COLO829 (cell line): ENCODE measurements at regions not wholly inside any gene's neighbourhood (a gene's known extent, or its start where the extent isn't known, plus 50 kb on each side); places are given as distances from the start of the nearest gene placed in this dataset.
A peak's percentile ranks its signal among the peaks of the same experiment; 100 is the strongest.

ENCODE experiments used
- DNase-seq: peaks from one replicate; pipeline ENCODE4 v3.0.0; 2012; ENCODE audit warnings: low spot score

GRCh38 chr9:82320566-82320965 is 332.0 kb downstream of the SPATA31D1 start:
- no peak for DNase-seq

GRCh38 chr9:82325907-82326306 is 337.3 kb downstream of the SPATA31D1 start:
- DNase-seq = no peak

- no peak for DNase-seq
These were observed 339.1 kb downstream of the SPATA31D1 start for GRCh38 chr9:82327641-82328040.

- DNase-seq = no peak
These were observed 342.5 kb downstream of the SPATA31D1 start for GRCh38 chr9:82331079-82331478.

- peak; percentile 50 for DNase-seq
These were observed 343.6 kb downstream of the SPATA31D1 start for GRCh38 chr9:82332018-82332773.

GRCh38 chr9:82332774-82333152 is 344.2 kb downstream of the SPATA31D1 start:
- DNase-seq = no peak

GRCh38 chr9:82333671-82334070 is 345.1 kb downstream of the SPATA31D1 start:
- no peak for DNase-seq

GRCh38 chr9:82334286-82334685 is 345.7 kb downstream of the SPATA31D1 start:
- no peak for DNase-seq

- DNase-seq = no peak
These were observed 348.8 kb downstream of the SPATA31D1 start for GRCh38 chr9:82337351-82337750.

- no peak for DNase-seq
These were observed 353.5 kb downstream of the SPATA31D1 start for GRCh38 chr9:82342046-82342445.

GRCh38 chr9:82346040-82346439 is 357.5 kb downstream of the SPATA31D1 start:
- DNase-seq = no peak

GRCh38 chr9:82353631-82354278 is 365.2 kb downstream of the SPATA31D1 start:
- no peak for DNase-seq

GRCh38 chr9:82354279-82354659 is 365.7 kb downstream of the SPATA31D1 start:
- DNase-seq = no peak

GRCh38 chr9:82356131-82356530 is 367.6 kb downstream of the SPATA31D1 start:
- DNase-seq = no peak

GRCh38 chr9:82356871-82357270 is 368.3 kb downstream of the SPATA31D1 start:
- DNase-seq = no peak

- no peak for DNase-seq
These were observed 374.6 kb downstream of the SPATA31D1 start for GRCh38 chr9:82363198-82363597.

GRCh38 chr9:82363682-82364081 is 375.1 kb downstream of the SPATA31D1 start:
- DNase-seq = no peak

- no peak for DNase-seq
These were observed 378.4 kb downstream of the SPATA31D1 start for GRCh38 chr9:82367016-82367415.

- DNase-seq = no peak
These were observed 379.4 kb downstream of the SPATA31D1 start for GRCh38 chr9:82367929-82368328.

GRCh38 chr9:82369251-82369945 is 380.8 kb downstream of the SPATA31D1 start:
- DNase-seq = no peak

- DNase-seq = no peak
These were observed 386.5 kb downstream of the SPATA31D1 start for GRCh38 chr9:82375041-82375440.

- DNase-seq = no peak
These were observed 388.2 kb downstream of the SPATA31D1 start for GRCh38 chr9:82376677-82377232.
